SU-DHL-6 (cell line): ENCODE measurements at regions not wholly inside any gene's neighbourhood (a gene's known extent, or its start where the extent isn't known, plus 50 kb on each side); places are given as distances from the start of the nearest gene placed in this dataset.
A peak's percentile ranks its signal among the peaks of the same experiment; 100 is the strongest.
"Not testable (repeated sequence)": the region's sequence is repeated elsewhere in the genome, so short reads cannot be mapped to it uniquely, and the experiment has no call there.

Experiments used
- H2AFZ ChIP-seq: fragments of 200-600 bp; sonication (generic); 2 replicates; pipeline ENCODE4 v1.6.1; 2014; ENCODE audit warnings: low read depth, mild to moderate bottlenecking, moderate library complexity, mixed read lengths, antibody characterized with exemption, low read length; ENCODE audit not compliant: severe bottlenecking
- H3F3A ChIP-seq: fragments of 200-600 bp; shearing (Covaris generic); 2 replicates; pipeline ENCODE4 v1.6.0; 2016; ENCODE audit warnings: antibody characterized with exemption, mild to moderate bottlenecking; ENCODE audit not compliant: insufficient read depth
- H3K27ac ChIP-seq: fragments of 200-600 bp; sonication (generic); 2 replicates; pipeline ENCODE4 v1.5.1; 2016; ENCODE audit warnings: low read depth, mild to moderate bottlenecking, low read length, moderate library complexity, mixed read lengths
- H3K27me3 ChIP-seq: fragments of 200-600 bp; sonication (generic), shearing (Covaris generic); 2 replicates; pipeline ENCODE4 v1.6.0; 2014; ENCODE audit warnings: mild to moderate bottlenecking, low read length
- H3K36me3 ChIP-seq: fragments of 200-600 bp; sonication (generic); 2 replicates; pipeline ENCODE4 v1.6.1; 2014; ENCODE audit warnings: mild to moderate bottlenecking, low read length, mixed read lengths
- H3K4me2 ChIP-seq: fragments of 300-600, 200-600 bp; shearing (Covaris generic), sonication (generic); 2 replicates; pipeline ENCODE4 v1.6.0; 2014; ENCODE audit warnings: low read length, low read depth, mild to moderate bottlenecking; ENCODE audit not compliant: poor library complexity, severe bottlenecking
- H3K4me3 ChIP-seq: fragments of 200-600 bp; sonication (generic); 2 replicates; pipeline ENCODE4 v1.5.1; 2014; ENCODE audit warnings: antibody characterized with exemption, low read length, mild to moderate bottlenecking, mixed read lengths; ENCODE audit not compliant: insufficient read depth, poor library complexity, severe bottlenecking
- H3K79me2 ChIP-seq: fragments of 200-600 bp; sonication (generic); 2 replicates; pipeline ENCODE4 v1.6.1; 2014; ENCODE audit warnings: mild to moderate bottlenecking, low read length, moderate library complexity; ENCODE audit not compliant: insufficient read depth
- H3K9ac ChIP-seq: fragments of 200-600 bp; sonication (generic); 2 replicates; pipeline ENCODE4 v1.7.0; 2014; ENCODE audit warnings: mild to moderate bottlenecking, low read length
- H3K9me2 ChIP-seq: fragments of 200-600 bp; sonication (generic); replicated peaks from 2 replicates; pipeline ENCODE4 v1.6.1; 2014; ENCODE audit warnings: low read length; ENCODE audit not compliant: insufficient read depth
- H3K9me3 ChIP-seq: fragments of 200-600 bp; sonication (generic); 2 replicates; pipeline ENCODE4 v1.6.1; 2014; ENCODE audit warnings: low read length, mixed read lengths; ENCODE audit not compliant: insufficient read depth
- H4K20me1 ChIP-seq: fragments of 200-600 bp; sonication (generic); 2 replicates; pipeline ENCODE4 v1.6.1; 2014; ENCODE audit warnings: low read depth, mild to moderate bottlenecking, antibody characterized with exemption, low read length, moderate library complexity, mixed read lengths
- EZH2phosphoT487 ChIP-seq: fragments of 200-600 bp; sonication (generic), shearing (Covaris generic); conservative IDR thresholded peaks from 2 replicates; pipeline ENCODE4 v1.6.1; 2018; ENCODE audit warnings: mild to moderate bottlenecking, antibody characterized with exemption, low read length, moderate library complexity, mixed read lengths
- TF ChIP-seq, protein P1 (sequence below): fragments of 200-600 bp; sonication (generic); IDR thresholded peaks from one replicate; pipeline ENCODE4 v1.5.1; 2017; ENCODE audit warnings: antibody characterized with exemption, mild to moderate bottlenecking, low read length, moderate library complexity; ENCODE audit not compliant: insufficient read depth, poor library complexity, severe bottlenecking

GRCh38 chr16:17556276-17557052 lies 85.7 kb upstream of the XYLT1 start:
- Histone ChIP-seq H3K27me3 (no peaks in the 10 kb centered on the region), H3K4me3 (no peak overlapping the region), H3K9me3 (no peaks in the 10 kb centered on the region), H3K79me2 (no peaks in the 10 kb centered on the region), H3K36me3 (no peaks in the 10 kb centered on the region), H3K9ac (no peak overlapping the region), H3K9me2 (no peaks in the 10 kb centered on the region), H3K27ac (no peak overlapping the region), H4K20me1 (no peaks in the 10 kb centered on the region), H2AFZ (no peak overlapping the region), H3K4me2 (no peak overlapping the region), H3F3A (no peaks in the 10 kb centered on the region)
- TF ChIP-seq EZH2phosphoT487 = no peak
- TF ChIP-seq, protein P1, sequence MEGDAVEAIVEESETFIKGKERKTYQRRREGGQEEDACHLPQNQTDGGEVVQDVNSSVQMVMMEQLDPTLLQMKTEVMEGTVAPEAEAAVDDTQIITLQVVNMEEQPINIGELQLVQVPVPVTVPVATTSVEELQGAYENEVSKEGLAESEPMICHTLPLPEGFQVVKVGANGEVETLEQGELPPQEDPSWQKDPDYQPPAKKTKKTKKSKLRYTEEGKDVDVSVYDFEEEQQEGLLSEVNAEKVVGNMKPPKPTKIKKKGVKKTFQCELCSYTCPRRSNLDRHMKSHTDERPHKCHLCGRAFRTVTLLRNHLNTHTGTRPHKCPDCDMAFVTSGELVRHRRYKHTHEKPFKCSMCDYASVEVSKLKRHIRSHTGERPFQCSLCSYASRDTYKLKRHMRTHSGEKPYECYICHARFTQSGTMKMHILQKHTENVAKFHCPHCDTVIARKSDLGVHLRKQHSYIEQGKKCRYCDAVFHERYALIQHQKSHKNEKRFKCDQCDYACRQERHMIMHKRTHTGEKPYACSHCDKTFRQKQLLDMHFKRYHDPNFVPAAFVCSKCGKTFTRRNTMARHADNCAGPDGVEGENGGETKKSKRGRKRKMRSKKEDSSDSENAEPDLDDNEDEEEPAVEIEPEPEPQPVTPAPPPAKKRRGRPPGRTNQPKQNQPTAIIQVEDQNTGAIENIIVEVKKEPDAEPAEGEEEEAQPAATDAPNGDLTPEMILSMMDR = peak; percentile 31

DNA sequence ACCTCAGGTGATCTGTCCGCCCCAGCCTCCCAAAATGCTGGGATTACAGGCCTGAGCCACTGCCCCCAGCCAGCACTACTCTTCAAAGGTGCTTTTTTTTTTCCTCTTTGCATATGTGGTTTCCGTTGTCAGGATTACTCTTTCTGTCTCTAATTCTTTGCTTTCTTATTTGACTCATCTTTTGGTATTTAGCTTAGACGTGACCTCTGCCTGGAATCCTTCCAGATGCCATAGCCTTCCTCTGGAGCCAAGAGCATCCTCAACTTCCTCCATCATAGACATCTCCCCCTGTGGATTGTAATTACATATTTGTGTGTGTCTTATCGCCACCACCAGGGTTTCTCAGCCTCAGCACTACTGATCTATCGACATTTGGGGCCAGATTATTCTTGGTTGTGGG lies 84.4 kb upstream of the XYLT1 start:
- Histone ChIP-seq H2AFZ (no peak overlapping the region), H3K9ac (no peak overlapping the region), H3K79me2 (no peaks in the 10 kb centered on the region), H3K36me3 (no peaks in the 10 kb centered on the region), H3K9me2 (no peaks in the 10 kb centered on the region), H3K9me3 (no peaks in the 10 kb centered on the region), H3K27me3 (no peaks in the 10 kb centered on the region), H3K4me2 (no peak overlapping the region), H4K20me1 (no peaks in the 10 kb centered on the region), H3F3A (no peaks in the 10 kb centered on the region), H3K4me3 (no peak overlapping the region), H3K27ac (no peak overlapping the region)
- TF ChIP-seq EZH2phosphoT487 = no peak
- TF ChIP-seq, protein P1 = no peak

GRCh38 chr16:17552351-17552750 lies 81.6 kb upstream of the XYLT1 start:
- Histone ChIP-seq H2AFZ (no peak overlapping the region), H3K4me2 (no peak overlapping the region), H3K27me3 (no peaks in the 10 kb centered on the region), H3K4me3 (no peak overlapping the region), H3K9me3 (no peaks in the 10 kb centered on the region), H3K9me2 (no peaks in the 10 kb centered on the region), H3K79me2 (no peaks in the 10 kb centered on the region), H3K27ac (no peak overlapping the region), H3F3A (no peaks in the 10 kb centered on the region), H3K9ac (no peak overlapping the region), H4K20me1 (no peaks in the 10 kb centered on the region), H3K36me3 (no peaks in the 10 kb centered on the region)
- TF ChIP-seq, protein P1 = no peak
- no peak for TF ChIP-seq EZH2phosphoT487

DNA sequence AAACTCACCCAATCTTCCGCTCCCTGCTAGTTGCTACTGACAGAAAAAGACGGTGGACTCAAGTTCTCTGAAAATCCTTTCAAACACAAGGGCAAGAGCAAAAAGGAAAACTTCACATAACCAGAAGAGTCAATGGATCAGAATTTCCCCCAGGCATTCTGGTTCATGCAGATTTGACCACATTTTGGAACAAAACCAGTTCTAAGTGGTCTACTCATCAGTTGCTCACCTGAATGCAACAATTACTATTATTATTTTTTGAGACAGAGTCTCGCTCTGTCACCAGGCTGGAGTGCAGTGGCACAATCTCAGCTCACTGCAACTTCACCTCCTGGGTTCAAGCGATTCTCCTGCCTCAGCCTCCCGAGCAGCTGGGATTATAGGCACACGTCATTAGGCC lies 80.9 kb upstream of the XYLT1 start:
- not testable (repeated sequence) for H3K27ac ChIP-seq, H3K9me3 ChIP-seq, H4K20me1 ChIP-seq, H3K4me3 ChIP-seq, H3K9me2 ChIP-seq, H3K27me3 ChIP-seq, H3K36me3 ChIP-seq, H3F3A ChIP-seq, H3K4me2 ChIP-seq, H3K79me2 ChIP-seq, H3K9ac ChIP-seq, H2AFZ ChIP-seq
